Tibial nerve (tissue), 4 donors: ENCODE measurements at regions not wholly inside any gene's neighbourhood (a gene's known extent, or its start where the extent isn't known, plus 50 kb on each side); places are given as distances from the start of the nearest gene placed in this dataset.

Source experiments
- CTCF ChIP-seq, 5 experiments: fragments of 200-600 bp in 3 of 5; fragments of 450-650 bp in 2 of 5; sonication (generic) in 3 of 5; IDR thresholded peaks; one replicate each; pipeline ENCODE4 v1.5.1; 2016 to 2019; ENCODE audit warnings: antibody characterized with exemption in 5 of 5, mild to moderate bottlenecking in 3 of 5, moderate library complexity in 2 of 5
- EP300 ChIP-seq, 2 donors: sonication (generic); formaldehyde crosslinking; IDR thresholded peaks; one replicate each; pipeline ENCODE4 v1.6.1; 2017; ENCODE audit warnings: antibody characterized with exemption in 2 of 2, mild to moderate bottlenecking in 1 of 2

- TF ChIP-seq EP300 (IDR thresholded peaks at IDR 0.05) (no peak), CTCF (IDR thresholded peaks at IDR 0.05) (no peak)
Observed at GRCh38 chr7:22934023-22934422, 79.9 kb downstream of the HYCC1 start.
